ENCODE measurements at regions not wholly inside any gene's neighbourhood (a gene's known extent, or its start where the extent isn't known, plus 50 kb on each side); places are given as distances from the start of the nearest gene placed in this dataset.

GRCh38 chr15:87083201-87083600 lies 1003.5 kb downstream of the AGBL1 start:
- Histone ChIP-seq H3K4me1 (no peaks in the 10 kb centered on the region), H3K9me3 (no peaks in the 10 kb centered on the region), H3K36me3 (no peaks in the 10 kb centered on the region), H3K4me3 (no peak overlapping the region), H3K27ac (replicated peaks in 1 of 4) (no peak overlapping the region), H3K27me3 (no peaks in the 10 kb centered on the region)
- no peak for TF ChIP-seq POLR2AphosphoS5 (IDR thresholded peaks at IDR 0.05)
- TF ChIP-seq EP300 (IDR thresholded peaks at IDR 0.05), result no peak
- TF ChIP-seq CTCF (IDR thresholded peaks at IDR 0.05), result no peak
- TF ChIP-seq POLR2A (IDR thresholded peaks at IDR 0.05; ENCODE audit: low read depth), result no peak
- WGBS, result 86% methylated on average over 5 of the region's 5 CpGs
- intact Hi-C loops (cut with DNase I), result no loop called here
- no peak for DNase-seq (ENCODE audit: extremely low spot score)

- intact Hi-C loops (cut with DNase I), result no loop called here
- H3K36me3 ChIP-seq, result no peaks in the 10 kb centered on the region
- no peaks in the 10 kb centered on the region for H3K9me3 ChIP-seq
- 86% methylated on average over 2 of the region's 2 CpGs for WGBS
- TF ChIP-seq EP300 (IDR thresholded peaks at IDR 0.05) (no peak), POLR2AphosphoS5 (IDR thresholded peaks at IDR 0.05) (no peak), CTCF (IDR thresholded peaks at IDR 0.05) (no peak), POLR2A (IDR thresholded peaks at IDR 0.05; ENCODE audit: low read depth) (no peak)
- no peaks in the 10 kb centered on the region for H3K27me3 ChIP-seq
- no peak overlapping the region for H3K27ac ChIP-seq (replicated peaks in 1 of 4)
- H3K4me3 ChIP-seq, result no peak overlapping the region
- no peaks in the 10 kb centered on the region for H3K4me1 ChIP-seq
- DNase-seq (ENCODE audit: extremely low spot score), result no peak
These were observed 1002.9 kb downstream of the AGBL1 start for GRCh38 chr15:87082581-87082980.

- WGBS, result 73% methylated on average over 5 of the region's 5 CpGs
- DNase-seq (ENCODE audit: extremely low spot score), result no peak
- Histone ChIP-seq H3K9me3 (no peaks in the 10 kb centered on the region), H3K27me3 (no peaks in the 10 kb centered on the region), H3K36me3 (no peaks in the 10 kb centered on the region), H3K4me1 (no peaks in the 10 kb centered on the region), H3K27ac (replicated peaks in 1 of 4) (no peak overlapping the region), H3K4me3 (no peak overlapping the region)
- intact Hi-C loops (cut with DNase I), result no loop called here
- TF ChIP-seq POLR2AphosphoS5 (IDR thresholded peaks at IDR 0.05) (no peak), CTCF (IDR thresholded peaks at IDR 0.05) (no peak), EP300 (IDR thresholded peaks at IDR 0.05) (no peak), POLR2A (IDR thresholded peaks at IDR 0.05; ENCODE audit: low read depth) (no peak)
These were observed 1000.9 kb downstream of the AGBL1 start for GRCh38 chr15:87080547-87080946.

Small RNA genes in the stretch of these regions (small RNA-seq; reads per million reads assigned to genes)
- 0 reads per million in 3 donors for gene RNU6-185P
